GM12864 (cell line): ENCODE measurements at regions not wholly inside any gene's neighbourhood (a gene's known extent, or its start where the extent isn't known, plus 50 kb on each side); places are given as distances from the start of the nearest gene placed in this dataset.
"Not testable (repeated sequence)": the region's sequence is repeated elsewhere in the genome, so short reads cannot be mapped to it uniquely, and the experiment has no call there.

Experiments
- DNase-seq: peaks from one replicate; pipeline ENCODE4 v3.0.0-alpha.2; 2011; ENCODE audit warnings: low read depth
- H3K4me3 ChIP-seq: 2 replicates; pipeline ENCODE4 v1.5.1; 2011; ENCODE audit warnings: mild to moderate bottlenecking, low read depth, low read length, control low read depth
- CTCF ChIP-seq: IDR thresholded peaks from 2 replicates; pipeline ENCODE4 v1.5.1; 2011; ENCODE audit warnings: low read depth, mild to moderate bottlenecking, moderate library complexity, low read length, control low read depth, inconsistent platforms; ENCODE audit errors: missing control alignments

- DNase-seq = no peak
- H3K4me3 ChIP-seq = no peak overlapping the region
- TF ChIP-seq CTCF = no peak
Observed at GRCh38 chr2:172307800-172308199, 119.6 kb upstream of the ITGA6 start.

- DNase-seq = no peak
- TF ChIP-seq CTCF = no peak
- H3K4me3 ChIP-seq = no peak overlapping the region
Observed at GRCh38 chr2:172308253-172308935, 119.0 kb upstream of the ITGA6 start.

- DNase-seq = no peak
- no peak overlapping the region for H3K4me3 ChIP-seq
- no peak for TF ChIP-seq CTCF
Observed at GRCh38 chr2:172311921-172312345, 115.5 kb upstream of the ITGA6 start.

- no peak for DNase-seq
- no peak for TF ChIP-seq CTCF
- H3K4me3 ChIP-seq = no peak overlapping the region
Observed at GRCh38 chr2:172313715-172314341, 113.6 kb upstream of the ITGA6 start.

- H3K4me3 ChIP-seq, DNase-seq: not testable (repeated sequence)
Observed at GRCh38 chr2:172315070-172315469, 112.3 kb upstream of the ITGA6 start.

- TF ChIP-seq CTCF = no peak
- DNase-seq = no peak
- H3K4me3 ChIP-seq = no peak overlapping the region
Observed at GRCh38 chr2:172322049-172322448, 105.3 kb upstream of the ITGA6 start.

GRCh38 chr2:172323256-172323655, 104.1 kb upstream of the ITGA6 start:
- H3K4me3 ChIP-seq = no peak overlapping the region
- no peak for DNase-seq
- TF ChIP-seq CTCF = no peak
